Colonic mucosa (tissue), 4 donors: ENCODE measurements at regions not wholly inside any gene's neighbourhood (a gene's known extent, or its start where the extent isn't known, plus 50 kb on each side); places are given as distances from the start of the nearest gene placed in this dataset.

Source experiments
- DNase-seq: peaks from one replicate; pipeline ENCODE4 v3.0.0-alpha.2; 2020
- H3K27ac ChIP-seq: fragments of 200-600 bp; one replicate; pipeline ENCODE4 v1.8.0; 2021
- H3K27me3 ChIP-seq: fragments of 200-600 bp; one replicate; pipeline ENCODE4 v1.8.0; 2021
- H3K36me3 ChIP-seq: fragments of 200-600 bp; one replicate; pipeline ENCODE4 v1.8.0; 2021
- H3K4me1 ChIP-seq: fragments of 200-600 bp; one replicate; pipeline ENCODE4 v1.8.0; 2021; ENCODE audit warnings: mild to moderate bottlenecking
- H3K4me3 ChIP-seq: fragments of 200-600 bp; one replicate; pipeline ENCODE4 v1.8.0; 2021
- H3K9ac ChIP-seq, 2 donors: one replicate each; pipeline ENCODE4 v1.7.0; 2013; ENCODE audit warnings: control low read depth in 2 of 2, low read depth in 2 of 2, low read length in 2 of 2
- H3K9me3 ChIP-seq: fragments of 200-600 bp; one replicate; pipeline ENCODE4 v1.8.0; 2021
- intact Hi-C: fragments of 100-400 bp; cut with DNase I; formaldehyde crosslinking; loops from one replicate; pipeline ENCODE4 v1.14.1; 2022
- TF ChIP-seq, protein P1 (sequence below): fragments of 200-600 bp; IDR thresholded peaks from one replicate; pipeline ENCODE4 v1.8.0; 2022; ENCODE audit warnings: antibody characterized with exemption, mild to moderate bottlenecking
- donor health status: healthy.
- donor health status: DM: no; HTN: no; CAD: no.
- donor health status: DM: no; HTN: no; CAD: no.

DNA sequence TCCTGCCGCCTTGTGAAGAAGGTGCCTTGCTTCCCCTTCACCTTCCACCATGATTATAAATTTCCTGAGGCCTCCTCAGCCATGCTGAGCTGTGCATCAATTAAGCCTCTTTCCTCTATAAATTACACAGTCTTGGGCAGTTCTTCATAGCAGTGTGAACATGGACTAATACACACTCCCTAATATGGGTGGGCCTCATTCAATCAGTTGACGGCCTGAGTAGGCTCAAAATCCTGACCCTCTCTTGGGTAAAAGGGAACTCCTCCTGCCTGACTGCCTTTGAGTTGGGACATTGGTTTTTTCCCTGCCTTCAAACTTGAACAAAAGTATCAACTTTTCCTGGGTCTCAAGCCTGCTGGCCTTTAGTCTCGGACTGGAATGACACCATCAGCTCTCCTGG, 96.6 kb upstream of the PROKR2 start:
- TF ChIP-seq, protein P1, sequence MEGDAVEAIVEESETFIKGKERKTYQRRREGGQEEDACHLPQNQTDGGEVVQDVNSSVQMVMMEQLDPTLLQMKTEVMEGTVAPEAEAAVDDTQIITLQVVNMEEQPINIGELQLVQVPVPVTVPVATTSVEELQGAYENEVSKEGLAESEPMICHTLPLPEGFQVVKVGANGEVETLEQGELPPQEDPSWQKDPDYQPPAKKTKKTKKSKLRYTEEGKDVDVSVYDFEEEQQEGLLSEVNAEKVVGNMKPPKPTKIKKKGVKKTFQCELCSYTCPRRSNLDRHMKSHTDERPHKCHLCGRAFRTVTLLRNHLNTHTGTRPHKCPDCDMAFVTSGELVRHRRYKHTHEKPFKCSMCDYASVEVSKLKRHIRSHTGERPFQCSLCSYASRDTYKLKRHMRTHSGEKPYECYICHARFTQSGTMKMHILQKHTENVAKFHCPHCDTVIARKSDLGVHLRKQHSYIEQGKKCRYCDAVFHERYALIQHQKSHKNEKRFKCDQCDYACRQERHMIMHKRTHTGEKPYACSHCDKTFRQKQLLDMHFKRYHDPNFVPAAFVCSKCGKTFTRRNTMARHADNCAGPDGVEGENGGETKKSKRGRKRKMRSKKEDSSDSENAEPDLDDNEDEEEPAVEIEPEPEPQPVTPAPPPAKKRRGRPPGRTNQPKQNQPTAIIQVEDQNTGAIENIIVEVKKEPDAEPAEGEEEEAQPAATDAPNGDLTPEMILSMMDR, result no peak
- DNase-seq, result no peak
- intact Hi-C loops, result no loop called here

DNA sequence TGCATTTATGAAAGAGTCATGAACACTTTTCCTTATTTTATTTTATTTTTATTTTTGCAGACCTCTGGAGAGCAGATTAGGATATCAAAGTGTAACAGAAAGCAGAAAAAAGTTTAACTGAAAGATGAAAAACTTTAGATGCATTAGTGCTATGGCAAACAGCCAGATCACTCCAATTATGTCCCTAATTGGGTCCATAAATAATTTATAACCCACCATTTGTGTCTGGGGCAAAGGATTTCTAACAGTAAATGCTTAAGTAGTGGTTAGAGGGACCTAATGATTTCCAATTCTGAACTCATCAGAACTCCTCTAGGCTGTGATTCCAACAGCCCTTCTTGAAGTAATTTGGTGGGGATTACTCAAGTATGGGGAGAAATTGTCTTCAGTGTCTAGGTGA, 93.7 kb upstream of the PROKR2 start:
- H3K4me1 ChIP-seq, result no peaks in the 10 kb centered on the region
- TF ChIP-seq, protein P1, result no peak
- H3K9ac ChIP-seq, result no peak overlapping the region
- intact Hi-C loops, result no loop called here
- no peaks in the 10 kb centered on the region for H3K27me3 ChIP-seq
- no peaks in the 10 kb centered on the region for H3K9me3 ChIP-seq
- no peak for DNase-seq
- no peak overlapping the region for H3K4me3 ChIP-seq
- H3K36me3 ChIP-seq, result no peaks in the 10 kb centered on the region
- H3K27ac ChIP-seq, result no peak overlapping the region

More for the DNA sequence above, 96.6 kb upstream of the PROKR2 start:
- H3K4me1 ChIP-seq, result no peaks in the 10 kb centered on the region
- no peak overlapping the region for H3K9ac ChIP-seq
- H3K27me3 ChIP-seq, result no peaks in the 10 kb centered on the region
- no peaks in the 10 kb centered on the region for H3K9me3 ChIP-seq
- no peak overlapping the region for H3K4me3 ChIP-seq
- no peaks in the 10 kb centered on the region for H3K36me3 ChIP-seq
- no peak overlapping the region for H3K27ac ChIP-seq

DNA sequence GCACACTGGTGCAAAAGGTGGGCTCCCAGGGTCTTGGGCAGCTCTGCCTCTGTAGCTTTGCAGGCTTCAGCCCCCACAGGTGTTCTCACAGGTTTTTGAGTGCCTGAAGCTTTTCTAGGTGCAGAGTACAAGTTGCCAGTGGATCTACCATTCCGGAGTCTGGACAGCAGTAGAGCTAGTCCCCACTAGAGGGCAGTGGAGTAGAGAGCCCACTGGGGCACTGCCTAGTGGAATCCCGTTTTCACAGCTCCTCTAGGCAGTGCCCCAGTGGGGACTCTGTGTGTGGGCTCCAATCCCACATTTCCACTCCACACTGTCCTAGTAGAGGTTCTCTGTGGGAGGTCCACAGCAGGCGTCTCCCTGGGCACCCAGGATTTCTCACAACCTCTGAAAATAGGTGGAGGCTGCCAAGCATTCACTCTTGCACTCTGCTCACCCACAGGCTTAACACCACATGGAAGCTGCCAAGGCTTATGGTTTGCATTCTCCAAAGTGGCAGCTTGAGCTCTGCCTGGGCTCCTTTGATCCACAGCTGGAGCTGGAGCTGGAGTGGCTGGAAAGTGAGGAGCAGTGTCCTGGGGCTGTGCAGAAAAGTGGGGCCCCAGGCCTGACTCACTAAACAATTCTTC, 86.3 kb upstream of the PROKR2 start:
- H3K4me3 ChIP-seq, result no peak overlapping the region
- no peaks in the 10 kb centered on the region for H3K36me3 ChIP-seq
- intact Hi-C loops, result no loop called here
- H3K9ac ChIP-seq, result no peak overlapping the region
- no peak overlapping the region for H3K27ac ChIP-seq
- H3K4me1 ChIP-seq, result no peaks in the 10 kb centered on the region
- DNase-seq, result peak; percentile 38
- no peaks in the 10 kb centered on the region for H3K27me3 ChIP-seq
- TF ChIP-seq, protein P1, result peak; percentile 32
- no peaks in the 10 kb centered on the region for H3K9me3 ChIP-seq

DNA sequence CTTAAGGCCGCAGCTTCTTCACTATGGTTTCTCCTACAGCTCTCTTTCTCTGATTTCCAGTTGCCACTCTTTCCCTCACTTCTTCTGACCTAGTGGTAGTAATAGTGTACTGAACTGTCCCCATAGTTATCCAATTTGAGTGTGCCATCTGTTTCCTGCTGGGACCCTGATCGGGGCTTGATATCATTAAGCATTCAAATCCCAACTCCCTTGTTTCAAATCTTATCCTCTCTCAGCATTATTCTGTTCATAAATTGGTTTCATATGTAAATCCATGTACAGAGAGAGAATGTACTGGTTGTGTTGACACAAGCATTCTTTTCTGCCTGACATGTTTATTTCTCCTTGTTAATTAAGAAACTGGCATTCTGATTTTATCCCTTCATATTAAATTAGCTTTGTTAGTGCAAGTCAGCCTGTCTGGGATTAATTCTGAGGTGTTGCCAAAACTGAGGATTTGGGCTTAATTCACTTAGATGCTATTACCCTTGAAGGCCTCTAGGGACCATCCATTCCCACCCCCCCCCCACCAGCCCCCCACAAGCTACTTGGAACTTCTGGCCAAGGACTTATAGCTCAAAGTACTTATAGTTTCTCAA, 84.6 kb upstream of the PROKR2 start:
- Histone ChIP-seq H3K4me1 (no peaks in the 10 kb centered on the region), H3K9me3 (no peaks in the 10 kb centered on the region), H3K27me3 (no peaks in the 10 kb centered on the region)

DNA sequence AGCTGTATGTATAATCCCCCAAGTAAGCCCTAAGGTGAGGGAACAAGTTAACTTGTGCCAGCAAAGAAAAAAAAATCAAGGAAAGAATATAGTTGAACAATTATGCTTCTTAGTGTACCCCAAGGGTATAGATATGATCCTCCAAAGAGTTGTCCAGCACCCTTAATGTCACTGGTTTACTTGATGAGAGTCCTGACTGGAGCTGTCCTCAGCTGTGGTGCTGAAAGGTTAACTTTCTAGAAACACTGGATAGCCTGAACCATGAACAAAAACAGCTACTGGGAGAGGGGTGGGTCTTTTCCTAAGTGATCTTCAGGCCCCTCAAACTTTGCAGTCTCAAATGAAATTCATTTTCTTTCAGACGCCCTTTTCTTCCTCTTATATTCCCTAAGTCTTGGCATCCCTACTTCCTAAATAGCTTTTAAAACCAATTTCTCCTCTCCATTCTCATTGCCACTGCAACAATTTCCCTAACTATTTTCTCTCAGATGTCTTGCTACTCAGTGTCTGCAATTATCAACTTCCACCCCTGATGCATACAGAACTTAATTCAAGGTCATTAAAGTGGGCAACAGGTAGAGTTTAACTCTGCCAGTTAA, 83.5 kb upstream of the PROKR2 start:
- no peak overlapping the region for H3K9ac ChIP-seq
- H3K4me3 ChIP-seq, result no peak overlapping the region
- no peaks in the 10 kb centered on the region for H3K36me3 ChIP-seq
- no peak overlapping the region for H3K27ac ChIP-seq
- H3K9me3 ChIP-seq, result no peaks in the 10 kb centered on the region
- TF ChIP-seq, protein P1, result no peak
- DNase-seq, result no peak
- H3K27me3 ChIP-seq, result no peaks in the 10 kb centered on the region
- intact Hi-C loops, result no loop called here
- no peaks in the 10 kb centered on the region for H3K4me1 ChIP-seq

More for the DNA sequence above, 84.6 kb upstream of the PROKR2 start:
- H3K4me3 ChIP-seq, result no peak overlapping the region
- H3K9ac ChIP-seq, result no peak overlapping the region
- no peak overlapping the region for H3K27ac ChIP-seq
- DNase-seq, result no peak
- TF ChIP-seq, protein P1, result no peak
- intact Hi-C loops, result no loop called here
- H3K36me3 ChIP-seq, result no peaks in the 10 kb centered on the region
